GM21723 (cell line): ENCODE measurements at regions not wholly inside any gene's neighbourhood (a gene's known extent, or its start where the extent isn't known, plus 50 kb on each side); places are given as distances from the start of the nearest gene placed in this dataset.
"Not testable (repeated sequence)": the region's sequence is repeated elsewhere in the genome, so short reads cannot be mapped to it uniquely, and the experiment has no call there.

Experiments used
- ATAC-seq: cut with Tn5 transposase; IDR thresholded peaks from one replicate; pipeline ENCODE4 v1.9.1; 2021; ENCODE audit warnings: mild to moderate bottlenecking, moderate library complexity; ENCODE audit not compliant: unreplicated experiment

DNA sequence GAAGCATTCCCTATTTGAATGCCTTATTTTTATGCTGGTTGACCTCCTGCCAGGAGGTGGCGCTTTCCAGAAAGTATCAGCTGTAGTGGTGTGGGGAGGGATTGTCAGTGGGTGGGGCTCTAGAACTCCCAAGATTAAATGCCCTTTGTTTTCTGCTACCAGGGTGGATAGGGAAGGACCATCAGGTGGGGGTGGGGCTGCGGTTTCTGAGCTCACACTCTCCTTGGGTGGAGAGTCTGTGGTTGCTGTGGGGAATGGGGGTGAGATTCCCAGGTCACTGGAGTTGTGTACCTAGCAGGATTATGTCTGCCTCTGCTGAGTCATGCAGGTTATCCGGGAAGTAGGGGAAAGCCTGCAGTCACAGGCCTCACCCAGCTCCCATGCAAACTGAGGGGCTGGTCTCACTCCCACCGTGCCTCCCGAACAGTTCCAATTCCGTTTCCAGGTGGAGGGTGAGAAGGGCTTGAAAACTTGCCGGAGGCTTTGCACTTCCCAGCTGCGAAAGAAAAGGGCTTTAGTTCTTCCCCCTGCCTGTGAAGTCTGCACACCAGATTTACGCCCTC, 68.3 kb downstream of the ALG10B start:
- ATAC-seq, result no peak

DNA sequence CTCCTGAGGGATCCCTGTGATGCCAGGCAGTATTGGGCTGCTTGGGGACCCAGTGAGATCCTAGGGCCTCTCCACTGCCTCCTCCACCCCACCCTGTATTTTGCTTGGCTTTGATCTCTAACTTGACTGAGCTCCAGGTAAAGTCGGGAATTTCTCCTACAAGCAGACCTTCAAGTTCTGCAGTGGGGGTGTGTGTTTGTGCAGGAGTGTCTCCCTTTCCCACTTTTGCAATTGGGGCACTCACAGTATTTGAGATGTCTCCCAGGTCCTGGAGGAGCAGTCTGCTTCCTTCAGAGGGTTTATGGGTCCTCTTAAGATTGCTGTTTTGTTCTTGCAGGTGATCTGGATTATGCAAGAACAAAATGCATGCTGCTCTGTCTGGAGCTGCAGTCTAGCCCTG, 68.9 kb downstream of the ALG10B start:
- ATAC-seq, result no peak

DNA sequence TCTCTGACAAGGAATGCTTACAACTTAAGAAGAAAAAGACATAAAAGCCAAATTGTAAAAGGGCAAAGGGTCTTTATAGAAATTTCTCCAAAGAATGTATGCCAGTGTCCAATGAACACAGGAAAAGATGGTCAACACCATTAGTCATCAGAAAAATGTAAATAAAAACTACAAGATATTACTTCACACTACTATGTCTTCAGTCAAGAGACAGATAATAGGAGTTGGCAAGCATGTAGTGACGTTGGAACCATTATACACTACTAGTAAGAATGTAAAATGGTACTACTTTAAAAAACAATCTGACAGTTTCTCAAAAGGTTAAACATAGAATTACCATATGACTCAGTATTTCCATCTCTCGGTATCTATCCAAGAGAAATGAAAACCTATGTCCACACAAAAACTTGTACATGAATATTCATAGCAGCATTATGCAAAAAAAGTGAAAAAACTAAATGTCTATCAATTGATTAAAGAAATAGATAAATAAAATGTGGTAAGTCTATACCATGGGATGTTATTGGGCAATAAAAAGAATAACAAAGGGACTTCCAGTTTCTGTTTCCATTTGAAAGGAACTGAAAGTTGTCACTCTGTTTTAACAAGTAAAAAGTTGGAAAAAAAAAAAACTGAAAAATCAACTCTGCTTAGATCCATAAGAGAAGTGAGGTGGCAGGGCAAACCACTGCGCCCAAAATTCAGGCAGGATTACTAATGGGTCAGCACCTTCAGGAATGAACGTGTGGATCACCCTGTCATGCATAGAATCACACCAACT, 69.8 kb downstream of the ALG10B start:
- ATAC-seq, result peak; percentile 51

DNA sequence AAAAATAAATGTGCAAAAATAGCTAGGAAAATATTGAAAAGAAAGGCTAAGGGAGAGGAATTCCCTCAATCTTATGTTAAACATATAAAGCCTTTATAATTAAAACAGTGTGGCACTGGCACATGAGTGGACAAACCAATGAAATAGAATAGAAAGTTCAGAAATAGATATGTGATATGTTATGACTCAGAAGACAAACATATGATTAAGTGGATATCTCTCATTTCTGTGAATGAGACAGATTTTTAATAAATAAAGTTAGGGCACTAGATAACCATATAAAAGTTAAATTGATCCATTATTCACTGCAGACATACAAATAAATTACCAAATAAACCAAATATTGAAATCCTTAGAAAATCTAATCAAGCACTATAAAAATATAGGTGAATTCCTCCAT, 73.0 kb downstream of the ALG10B start:
- no peak for ATAC-seq

DNA sequence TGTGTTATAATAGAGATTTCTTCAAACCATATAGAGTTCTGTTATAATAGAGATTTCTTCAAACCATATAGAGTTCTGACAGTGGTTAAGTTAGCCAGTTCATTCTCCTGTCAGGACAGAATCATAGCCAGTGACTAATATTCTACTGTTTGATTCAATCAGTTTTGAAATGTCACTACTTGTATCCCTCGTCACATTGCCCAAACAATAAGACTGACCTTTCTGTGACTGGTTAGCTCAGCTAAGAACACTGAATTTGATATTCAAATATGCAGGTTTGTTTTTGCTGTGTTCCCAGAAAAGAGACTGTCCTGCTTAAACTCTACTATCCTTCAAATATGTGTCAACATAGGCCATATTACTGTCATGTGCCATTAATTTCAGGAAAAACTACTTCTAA, 74.4 kb downstream of the ALG10B start:
- ATAC-seq, result no peak

DNA sequence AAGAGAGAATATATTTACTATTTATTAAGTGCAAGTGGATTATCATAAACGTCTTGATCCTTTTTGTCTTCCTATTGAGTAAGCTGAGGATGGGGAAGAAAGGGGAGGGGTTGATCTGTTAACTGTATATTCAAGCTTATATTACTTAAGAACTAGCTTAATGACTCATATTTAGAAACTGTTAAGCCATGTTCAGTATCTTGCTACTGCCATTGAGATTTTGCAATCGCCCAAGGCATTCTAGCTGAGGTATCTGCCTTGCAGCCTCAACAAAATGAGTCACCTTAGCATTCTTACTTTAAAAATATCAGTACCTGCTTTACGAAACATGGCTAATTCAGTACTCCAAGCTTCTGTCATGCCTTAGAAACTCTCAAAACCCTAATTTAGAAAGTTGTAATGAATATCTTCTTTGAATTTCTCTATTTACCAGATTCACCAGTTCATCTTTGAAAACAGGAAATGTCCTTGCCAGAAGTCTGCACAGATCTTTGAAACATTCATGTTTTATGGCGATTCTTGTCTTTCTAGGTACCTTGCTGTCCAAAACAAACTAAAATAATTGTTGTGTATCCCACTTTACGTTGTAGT, 76.1 kb downstream of the ALG10B start:
- ATAC-seq, result no peak

DNA sequence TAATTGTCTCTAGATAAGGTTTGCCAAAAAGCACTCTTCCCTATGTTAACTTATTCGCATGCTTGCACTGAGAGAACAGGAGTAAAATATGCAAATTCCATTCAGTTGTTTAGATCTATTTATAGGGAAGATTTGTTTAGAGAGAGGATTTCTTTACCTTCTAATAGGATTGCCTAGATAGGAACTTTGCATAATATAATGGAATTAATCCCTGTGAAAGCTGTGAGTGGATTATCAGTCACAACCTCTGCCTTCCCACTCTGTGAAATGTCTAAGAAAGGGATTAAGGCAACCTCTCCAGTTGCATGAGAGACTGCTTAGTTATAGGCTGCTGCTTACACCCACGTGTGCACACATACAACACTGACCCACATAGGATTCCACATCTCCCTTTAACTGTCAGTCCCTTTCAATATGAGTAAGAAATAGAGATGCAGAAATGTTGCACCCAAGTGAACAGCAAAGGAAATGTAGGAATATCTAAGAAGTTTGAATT, 83.2 kb downstream of the ALG10B start:
- no peak for ATAC-seq

DNA sequence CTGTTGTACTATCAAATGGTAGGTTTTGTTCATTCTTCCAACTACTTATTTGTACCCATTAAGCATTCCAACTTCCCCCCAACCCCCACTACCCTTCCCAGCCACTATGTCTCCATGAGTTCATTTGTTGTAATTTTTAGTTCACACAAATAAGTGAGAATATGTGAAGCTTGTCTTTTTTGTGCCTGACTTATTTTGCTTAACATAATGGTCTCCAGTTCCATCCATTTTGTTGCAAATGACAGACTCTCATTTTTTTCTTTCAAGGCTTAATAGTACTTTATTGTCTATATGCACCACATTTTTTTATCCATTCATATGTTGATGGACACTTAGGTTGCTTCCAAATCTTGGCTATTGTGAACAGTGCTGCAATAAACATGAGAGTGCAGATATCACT, 86.2 kb downstream of the ALG10B start:
- no peak for ATAC-seq

DNA sequence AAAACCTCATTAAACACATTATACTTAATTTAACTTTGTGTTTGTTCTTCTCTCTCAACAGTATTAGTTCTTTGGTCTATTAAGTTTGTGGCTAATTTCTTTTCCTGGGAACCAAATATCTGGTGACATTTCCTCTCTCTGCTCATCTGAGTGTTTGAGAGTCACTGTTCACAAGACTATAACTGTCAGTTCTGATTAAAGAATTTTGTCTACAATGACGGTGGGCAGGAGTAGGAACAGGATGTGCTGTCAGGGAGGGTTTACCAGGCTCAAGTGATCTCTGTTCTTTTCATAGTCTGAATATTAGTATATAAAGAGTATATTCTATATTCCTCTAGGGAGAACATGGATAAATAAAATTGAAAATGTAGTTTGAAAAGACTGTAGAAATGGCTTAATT, 92.9 kb downstream of the ALG10B start:
- no peak for ATAC-seq

DNA sequence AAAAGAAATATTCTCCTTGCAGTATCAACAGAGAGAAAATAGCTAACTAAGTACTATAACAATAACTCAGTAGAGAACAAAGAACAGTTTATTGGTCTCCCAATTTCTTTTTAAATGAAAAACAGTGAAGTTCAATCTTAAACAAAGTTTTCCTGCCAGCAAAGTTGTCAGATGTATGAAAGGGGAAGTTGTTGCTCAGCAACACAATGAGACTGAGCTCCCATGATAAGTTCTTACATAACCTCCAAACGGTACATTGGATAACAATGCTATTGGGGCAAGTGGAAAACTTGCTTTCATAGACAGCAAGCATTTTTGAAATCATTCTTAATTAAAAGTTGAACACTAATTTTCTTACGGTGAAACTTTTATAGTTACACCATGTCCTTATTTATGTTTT, 94.9 kb downstream of the ALG10B start:
- no peak for ATAC-seq

DNA sequence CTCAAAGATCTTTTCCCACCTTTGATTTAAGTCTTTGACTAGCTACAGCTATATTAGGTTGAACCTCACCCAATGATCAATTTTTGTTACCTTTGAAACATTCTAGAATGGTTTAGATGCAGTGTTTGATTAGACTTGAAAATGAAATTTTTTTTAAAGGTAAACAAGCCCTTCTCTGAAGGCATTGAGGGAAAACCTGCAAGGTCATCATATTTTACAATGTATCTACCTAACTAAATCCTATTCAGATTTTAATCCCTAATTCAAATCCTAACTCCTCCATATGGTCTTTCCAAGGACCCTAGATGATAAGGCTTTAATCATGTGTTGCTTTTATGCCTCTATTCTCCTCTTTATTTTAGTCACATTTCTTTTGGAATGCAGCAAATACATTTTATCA, 95.4 kb downstream of the ALG10B start:
- no peak for ATAC-seq

DNA sequence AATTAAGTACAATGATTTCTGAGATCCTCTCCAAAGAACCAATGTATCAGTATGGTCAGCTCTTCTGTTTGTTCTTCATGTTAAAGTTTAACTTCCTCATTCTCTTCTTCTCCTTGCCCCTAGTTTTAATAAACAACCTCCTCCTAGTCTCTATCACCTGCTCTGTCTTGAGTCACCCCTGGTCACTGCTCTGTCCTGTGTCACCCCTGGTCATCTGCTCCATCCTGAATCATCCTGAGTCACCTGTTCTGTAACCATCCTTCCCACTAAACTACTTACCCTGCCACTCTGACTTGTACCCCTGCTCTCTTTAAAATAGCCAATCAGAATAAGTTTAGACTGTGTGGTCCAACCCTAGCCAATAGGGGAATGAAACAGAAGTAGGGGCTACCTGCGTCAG, 100.5 kb downstream of the ALG10B start:
- ATAC-seq, result no peak

DNA sequence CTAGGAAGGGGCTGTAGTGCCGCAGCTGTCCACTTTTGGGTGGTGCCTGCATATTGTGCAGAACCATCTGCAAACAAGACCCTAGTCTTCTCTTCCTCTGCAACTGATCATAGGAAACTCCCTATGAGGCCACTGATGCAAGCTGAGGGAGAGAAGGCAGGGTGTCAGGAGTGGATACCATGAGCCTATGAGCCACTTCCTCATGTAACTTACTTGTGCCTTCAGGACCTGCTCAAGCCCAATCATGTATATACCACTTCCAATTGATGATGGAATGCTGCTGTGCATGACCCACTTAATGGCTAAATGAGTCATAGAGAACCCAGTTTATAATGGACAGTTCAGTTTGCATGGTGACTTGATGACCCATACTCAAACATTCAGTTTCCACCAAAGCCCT, 107.9 kb downstream of the ALG10B start:
- ATAC-seq, result no peak

DNA sequence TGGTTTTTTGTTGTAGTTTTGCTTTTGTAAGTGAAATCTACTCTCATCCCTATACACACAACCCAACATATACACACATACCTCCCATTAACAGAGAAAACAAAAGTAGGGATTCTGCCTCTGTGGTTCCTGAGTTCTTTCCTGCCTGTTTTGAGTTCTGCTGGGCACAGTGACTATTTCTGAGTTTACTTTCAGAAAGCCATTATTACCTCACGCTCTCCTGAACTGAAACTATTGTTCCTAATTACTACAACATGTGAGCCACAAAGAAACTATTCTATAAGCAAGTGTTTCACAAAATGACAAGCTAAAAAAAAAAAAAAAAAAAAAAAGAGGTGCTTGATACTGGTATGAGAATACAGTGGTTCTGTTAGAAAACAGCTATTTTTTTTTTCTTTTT, 110.9 kb downstream of the ALG10B start:
- no peak for ATAC-seq

DNA sequence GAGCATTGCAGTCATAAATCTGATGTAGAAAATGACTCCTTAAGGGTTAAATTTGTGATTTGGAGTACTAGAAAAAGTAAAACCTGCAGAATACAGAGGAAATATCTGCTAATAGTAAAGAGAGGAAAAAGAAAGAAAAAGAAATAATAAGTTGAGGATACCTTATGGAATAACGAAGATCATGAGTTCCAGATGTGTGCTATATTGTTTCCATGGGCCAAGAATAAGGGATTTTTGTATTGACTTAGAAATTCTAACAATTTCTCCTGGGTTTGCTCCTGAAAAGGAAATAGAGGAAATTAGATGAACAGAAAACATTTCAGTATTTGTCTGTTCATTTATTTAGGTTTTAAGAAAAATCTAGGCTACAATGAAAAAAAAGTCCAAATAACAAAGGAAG, 115.3 kb downstream of the ALG10B start:
- no peak for ATAC-seq

DNA sequence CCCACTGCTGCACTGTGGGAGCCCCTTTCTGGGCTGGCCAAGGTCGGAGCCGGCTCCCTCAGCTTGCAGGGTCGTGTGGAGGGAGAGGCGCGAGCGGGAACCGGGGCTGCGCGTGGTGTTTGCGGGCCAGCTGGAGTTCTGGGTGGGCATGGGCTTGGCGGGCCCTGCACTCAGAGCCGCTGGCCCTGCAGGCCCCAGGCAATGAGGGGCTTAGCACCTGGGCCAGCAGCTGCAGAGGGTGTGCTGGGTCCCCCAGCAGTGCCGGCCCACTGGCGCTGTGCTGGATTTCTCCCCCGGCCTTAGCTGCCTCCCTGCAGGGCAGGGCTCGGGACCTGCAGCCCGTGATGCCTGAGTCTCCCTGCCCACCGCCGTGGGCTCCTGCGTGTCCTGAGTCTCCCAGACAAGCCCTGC, 125.3 kb downstream of the ALG10B start:
- ATAC-seq, result not testable (repeated sequence)

DNA sequence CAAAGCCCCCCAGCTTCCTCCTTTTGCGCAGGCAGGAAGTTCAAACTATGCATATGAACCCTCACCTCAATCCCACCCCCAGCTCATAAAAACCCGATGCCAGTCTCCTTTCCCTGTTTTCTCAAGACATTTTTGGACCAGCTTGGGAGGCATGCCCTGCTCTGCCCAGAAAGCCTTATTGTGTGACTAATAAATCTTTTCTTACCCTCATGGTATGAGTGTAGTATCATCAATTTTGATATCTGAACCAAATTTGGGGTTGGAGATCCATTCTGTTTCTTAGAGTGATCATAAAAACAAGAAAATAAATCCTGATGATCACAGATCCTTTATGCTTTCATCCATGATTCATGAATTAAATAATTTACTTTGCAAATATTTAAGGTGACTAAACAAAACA, 128.5 kb downstream of the ALG10B start:
- ATAC-seq, result no peak

DNA sequence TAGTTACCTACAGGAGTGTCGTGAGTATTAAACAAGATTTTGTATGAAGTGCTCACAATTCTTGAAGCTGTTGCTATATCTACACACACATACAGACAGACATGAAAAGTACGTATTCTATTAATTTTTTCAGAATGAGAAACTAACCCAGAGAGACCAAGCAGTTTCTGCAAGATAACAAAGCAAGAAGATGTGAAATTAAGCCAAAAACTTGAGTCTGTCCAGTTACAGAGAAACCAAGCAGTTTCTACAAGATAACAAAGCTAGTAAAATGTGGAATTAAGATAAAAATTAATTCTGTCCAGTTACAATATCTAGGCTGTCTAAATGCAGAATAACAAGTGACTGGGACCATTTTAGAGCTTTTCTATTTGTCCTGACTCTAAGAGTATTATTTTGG, 132.4 kb downstream of the ALG10B start:
- no peak for ATAC-seq

DNA sequence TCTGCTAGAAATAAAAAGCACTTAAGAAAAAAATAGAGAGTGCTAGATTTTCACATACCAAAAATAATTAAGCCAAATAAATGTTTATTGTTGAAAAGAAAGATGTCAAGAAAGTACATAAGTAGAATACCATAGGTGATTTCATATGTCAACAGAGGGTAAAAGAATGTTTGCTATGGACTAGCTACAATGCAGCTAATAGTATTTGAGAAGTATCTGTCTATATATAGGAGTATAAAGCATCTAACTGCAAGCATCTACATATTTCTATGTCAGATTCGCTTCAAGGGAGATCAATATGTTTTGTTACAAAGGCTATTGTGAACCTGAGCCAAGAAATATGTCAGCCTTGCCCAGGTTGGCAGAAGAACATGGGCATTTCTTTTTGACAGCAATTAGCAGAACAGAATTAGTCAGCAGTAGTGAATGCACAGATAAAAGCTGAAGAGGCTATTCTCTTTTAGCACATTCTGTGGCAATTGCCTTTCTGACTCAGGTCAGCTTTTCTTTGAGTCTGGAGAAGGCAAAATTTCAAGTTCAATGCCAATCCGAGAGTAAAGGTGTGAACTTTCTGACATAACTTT, 140.1 kb downstream of the ALG10B start:
- ATAC-seq, result no peak

DNA sequence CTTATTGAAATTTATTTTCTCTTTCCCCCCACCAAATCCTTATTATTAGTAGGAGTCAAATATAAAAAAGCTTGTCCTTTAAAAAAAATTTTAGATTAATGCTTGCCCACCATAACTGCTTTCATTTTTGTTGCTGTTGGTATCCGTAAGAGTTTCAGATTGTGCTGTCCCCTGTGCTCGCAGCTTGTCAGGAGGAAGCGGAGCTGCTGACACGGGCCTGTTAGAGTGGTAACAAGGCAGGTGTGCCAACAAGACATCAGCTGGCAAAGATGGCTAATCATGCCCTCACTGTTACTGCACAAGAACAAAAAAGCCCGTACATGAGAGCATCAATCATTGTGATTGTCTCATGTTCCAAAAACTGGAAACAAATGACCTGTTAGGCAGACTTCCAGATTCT, 148.4 kb downstream of the ALG10B start:
- no peak for ATAC-seq

DNA sequence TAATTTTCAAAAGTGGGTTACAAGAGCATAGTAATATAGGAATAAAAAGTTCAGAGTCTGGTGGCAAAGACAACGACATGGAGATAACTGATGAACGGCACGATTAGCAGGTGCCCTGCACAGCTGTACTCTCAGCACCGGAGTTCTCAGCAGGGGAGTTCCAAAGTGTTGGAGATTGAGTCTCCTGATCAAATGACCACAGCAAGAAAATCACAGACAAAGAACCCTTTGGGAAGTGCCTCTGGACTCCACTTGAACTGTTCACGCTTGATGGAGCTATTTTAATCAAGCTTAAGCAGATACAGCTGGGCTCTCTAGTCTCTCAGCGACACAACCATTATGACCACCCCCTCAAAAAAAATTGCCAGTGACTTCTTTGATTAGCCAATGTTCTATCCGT, 153.1 kb downstream of the ALG10B start:
- no peak for ATAC-seq
